NT2/D1 (cell line): ENCODE measurements at regions not wholly inside any gene's neighbourhood (a gene's known extent, or its start where the extent isn't known, plus 50 kb on each side); places are given as distances from the start of the nearest gene placed in this dataset.

Experiments
- DNase-seq: peaks from one replicate; pipeline ENCODE4 v3.0.0-alpha.2; 2011; ENCODE audit warnings: low read depth, low spot score
- H3K27me3 ChIP-seq: 2 replicates; pipeline ENCODE4 v1.6.0; 2011; ENCODE audit warnings: mild to moderate bottlenecking; ENCODE audit not compliant: insufficient read length, insufficient read depth
- H3K36me3 ChIP-seq: 2 replicates; pipeline ENCODE4 v1.6.1; 2011; ENCODE audit warnings: mild to moderate bottlenecking, low read length, mixed read lengths; ENCODE audit not compliant: insufficient read depth, insufficient read length
- H3K4me1 ChIP-seq: 2 replicates; pipeline ENCODE4 v1.5.1; 2011; ENCODE audit not compliant: insufficient read depth, insufficient read length
- H3K4me3 ChIP-seq: 2 replicates; pipeline ENCODE4 v1.5.1; 2011; ENCODE audit warnings: low read depth; ENCODE audit not compliant: insufficient read length
- H3K9ac ChIP-seq: 2 replicates; pipeline ENCODE4 v1.6.0; 2011; ENCODE audit warnings: low read depth; ENCODE audit not compliant: insufficient read length
- H3K9me3 ChIP-seq: 2 replicates; pipeline ENCODE4 v1.5.1; 2011; ENCODE audit warnings: mild to moderate bottlenecking, low read length; ENCODE audit not compliant: insufficient read depth
- SUZ12 ChIP-seq: IDR thresholded peaks from 2 replicates; pipeline ENCODE4 v1.6.1; 2011; ENCODE audit not compliant: insufficient read length, insufficient read depth; ENCODE audit errors: extremely low read depth
- YY1 ChIP-seq: IDR thresholded peaks from 2 replicates; pipeline ENCODE4 v1.6.1; 2011; ENCODE audit not compliant: insufficient read length, insufficient read depth
- ZNF274 ChIP-seq: IDR thresholded peaks from 2 replicates; pipeline ENCODE4 v1.6.1; 2011; ENCODE audit warnings: mild to moderate bottlenecking, low read depth, low read length

GRCh38 chr2:182509216-182509615 lies 82.4 kb upstream of the PDE1A start:
- DNase-seq = no peak
- Histone ChIP-seq H3K27me3 (no peaks in the 10 kb centered on the region), H3K9me3 (no peaks in the 10 kb centered on the region), H3K9ac (no peak overlapping the region), H3K4me1 (no peaks in the 10 kb centered on the region), H3K4me3 (no peak overlapping the region), H3K36me3 (no peaks in the 10 kb centered on the region)
- TF ChIP-seq ZNF274 = no peak
- TF ChIP-seq SUZ12 = no peak
- TF ChIP-seq YY1 = no peak

- DNase-seq = no peak
- Histone ChIP-seq H3K4me1 (no peaks in the 10 kb centered on the region), H3K4me3 (no peak overlapping the region)
These were observed 94.9 kb upstream of the PDE1A start for GRCh38 chr2:182521453-182522404.

GRCh38 chr2:182522405-182522896 lies 95.6 kb upstream of the PDE1A start:
- no peaks in the 10 kb centered on the region for H3K27me3 ChIP-seq
- TF ChIP-seq ZNF274 (no peak), YY1 (no peak), SUZ12 (no peak)
- H3K36me3 ChIP-seq = no peaks in the 10 kb centered on the region
- no peak for DNase-seq
- no peak overlapping the region for H3K9ac ChIP-seq
- H3K9me3 ChIP-seq = 0 out of 2 replicates have a peak, but pooled peaks cover 2% of the 10 kb centered on the region
- no peak overlapping the region for H3K4me3 ChIP-seq
- H3K4me1 ChIP-seq = no peaks in the 10 kb centered on the region

More at GRCh38 chr2:182521453-182522404, 94.9 kb upstream of the PDE1A start:
- Histone ChIP-seq H3K27me3 (no peaks in the 10 kb centered on the region), H3K9ac (no peak overlapping the region), H3K36me3 (no peaks in the 10 kb centered on the region), H3K9me3 (no peaks in the 10 kb centered on the region)
- TF ChIP-seq ZNF274 = no peak
- no peak for TF ChIP-seq YY1
- TF ChIP-seq SUZ12 = no peak

- Histone ChIP-seq H3K27me3 (no peaks in the 10 kb centered on the region), H3K4me3 (no peak overlapping the region), H3K9me3 (0 out of 2 replicates have a peak, but pooled peaks cover 8% of the 10 kb centered on the region), H3K36me3 (no peaks in the 10 kb centered on the region), H3K9ac (no peak overlapping the region), H3K4me1 (no peaks in the 10 kb centered on the region)
- no peak for DNase-seq
- TF ChIP-seq ZNF274 = no peak
- TF ChIP-seq YY1 = no peak
- TF ChIP-seq SUZ12 = no peak
These were observed 96.2 kb upstream of the PDE1A start for GRCh38 chr2:182522972-182523473.

GRCh38 chr2:182530636-182531035 lies 103.8 kb upstream of the PDE1A start:
- DNase-seq = no peak
- Histone ChIP-seq H3K4me1 (no peaks in the 10 kb centered on the region), H3K27me3 (no peaks in the 10 kb centered on the region), H3K9me3 (peaks cover 24% of the 10 kb centered on the region; the same call in 1 of the 2 replicates), H3K36me3 (no peaks in the 10 kb centered on the region), H3K4me3 (no peak overlapping the region), H3K9ac (no peak overlapping the region)
- TF ChIP-seq YY1 (no peak), ZNF274 (no peak), SUZ12 (no peak)

- H3K4me3 ChIP-seq = no peak overlapping the region
- no peaks in the 10 kb centered on the region for H3K27me3 ChIP-seq
- H3K36me3 ChIP-seq = no peaks in the 10 kb centered on the region
- DNase-seq = no peak
- no peak overlapping the region for H3K9ac ChIP-seq
- TF ChIP-seq ZNF274 = no peak
- H3K4me1 ChIP-seq = no peaks in the 10 kb centered on the region
- H3K9me3 ChIP-seq = no peaks in the 10 kb centered on the region
These were observed 113.4 kb upstream of the PDE1A start for GRCh38 chr2:182540252-182540651.

GRCh38 chr2:182541268-182541667 lies 114.4 kb upstream of the PDE1A start:
- H3K27me3 ChIP-seq = no peaks in the 10 kb centered on the region
- H3K36me3 ChIP-seq = no peaks in the 10 kb centered on the region
- H3K4me3 ChIP-seq = no peak overlapping the region
- H3K4me1 ChIP-seq = no peaks in the 10 kb centered on the region
- no peak for DNase-seq
- no peaks in the 10 kb centered on the region for H3K9me3 ChIP-seq
- no peak overlapping the region for H3K9ac ChIP-seq
- TF ChIP-seq ZNF274 = no peak
- TF ChIP-seq SUZ12 = no peak
- no peak for TF ChIP-seq YY1
